ENCODE measurements at regions not wholly inside any gene's neighbourhood (a gene's known extent, or its start where the extent isn't known, plus 50 kb on each side); places are given as distances from the start of the nearest gene placed in this dataset.
"Not testable (repeated sequence)": the region's sequence is repeated elsewhere in the genome, so short reads cannot be mapped to it uniquely, and the experiment has no call there.

GRCh38 chr7:86991093-86991769 is 68.2 kb downstream of the ELAPOR2 start:
- no peak for ATAC-seq
- TF ChIP-seq, protein P1, sequence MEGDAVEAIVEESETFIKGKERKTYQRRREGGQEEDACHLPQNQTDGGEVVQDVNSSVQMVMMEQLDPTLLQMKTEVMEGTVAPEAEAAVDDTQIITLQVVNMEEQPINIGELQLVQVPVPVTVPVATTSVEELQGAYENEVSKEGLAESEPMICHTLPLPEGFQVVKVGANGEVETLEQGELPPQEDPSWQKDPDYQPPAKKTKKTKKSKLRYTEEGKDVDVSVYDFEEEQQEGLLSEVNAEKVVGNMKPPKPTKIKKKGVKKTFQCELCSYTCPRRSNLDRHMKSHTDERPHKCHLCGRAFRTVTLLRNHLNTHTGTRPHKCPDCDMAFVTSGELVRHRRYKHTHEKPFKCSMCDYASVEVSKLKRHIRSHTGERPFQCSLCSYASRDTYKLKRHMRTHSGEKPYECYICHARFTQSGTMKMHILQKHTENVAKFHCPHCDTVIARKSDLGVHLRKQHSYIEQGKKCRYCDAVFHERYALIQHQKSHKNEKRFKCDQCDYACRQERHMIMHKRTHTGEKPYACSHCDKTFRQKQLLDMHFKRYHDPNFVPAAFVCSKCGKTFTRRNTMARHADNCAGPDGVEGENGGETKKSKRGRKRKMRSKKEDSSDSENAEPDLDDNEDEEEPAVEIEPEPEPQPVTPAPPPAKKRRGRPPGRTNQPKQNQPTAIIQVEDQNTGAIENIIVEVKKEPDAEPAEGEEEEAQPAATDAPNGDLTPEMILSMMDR (IDR thresholded peaks at IDR 0.05 in 4 of 5, conservative IDR thresholded peaks at IDR 0.05 in 1 of 5) = no peak
- intact Hi-C loops (cut with DNase I; ENCODE audit: low total_unique reads) = no loop called here
- no peaks in the 10 kb centered on the region for H3K4me1 ChIP-seq
- H3K27ac ChIP-seq = no peak overlapping the region
- H3K36me3 ChIP-seq = no peaks in the 10 kb centered on the region
- H3K9me3 ChIP-seq = no peaks in the 10 kb centered on the region
- DNase-seq = no peak
- in situ Hi-C loops (cut with MboI; ENCODE audit: low sequenced_read_pairs in 4 of 4) = no loop called here
- no peaks in the 10 kb centered on the region for H3K27me3 ChIP-seq
- no peak overlapping the region for H3K4me3 ChIP-seq

GRCh38 chr7:86989407-86989806 is 70.0 kb downstream of the ELAPOR2 start:
- TF ChIP-seq, protein P1 (IDR thresholded peaks at IDR 0.05 in 4 of 5, conservative IDR thresholded peaks at IDR 0.05 in 1 of 5) = no peak
- no peak for TF ChIP-seq POLR2A (IDR thresholded peaks at IDR 0.05)
- no peaks in the 10 kb centered on the region for H3K9me3 ChIP-seq
- H3K36me3 ChIP-seq = no peaks in the 10 kb centered on the region
- H3K27me3 ChIP-seq = no peaks in the 10 kb centered on the region
- ATAC-seq (no peak), DNase-seq (no peak)
- no peaks in the 10 kb centered on the region for H3K4me1 ChIP-seq
- H3K4me3 ChIP-seq = no peak overlapping the region
- intact Hi-C loops (cut with DNase I; ENCODE audit: low total_unique reads) = no loop called here
- H3K27ac ChIP-seq = no peak overlapping the region
- in situ Hi-C loops (cut with MboI; ENCODE audit: low sequenced_read_pairs in 4 of 4) = no loop called here

- intact Hi-C loops (cut with DNase I; ENCODE audit: low total_unique reads); in situ Hi-C loops (cut with MboI; ENCODE audit: low sequenced_read_pairs in 4 of 4); ATAC-seq; H3K27me3 ChIP-seq; H3K36me3 ChIP-seq; H3K4me3 ChIP-seq; H3K9me3 ChIP-seq; H3K4me1 ChIP-seq; DNase-seq; H3K27ac ChIP-seq: not testable (repeated sequence)
Observed at GRCh38 chr7:86987834-86988233, 71.6 kb downstream of the ELAPOR2 start.

DNA sequence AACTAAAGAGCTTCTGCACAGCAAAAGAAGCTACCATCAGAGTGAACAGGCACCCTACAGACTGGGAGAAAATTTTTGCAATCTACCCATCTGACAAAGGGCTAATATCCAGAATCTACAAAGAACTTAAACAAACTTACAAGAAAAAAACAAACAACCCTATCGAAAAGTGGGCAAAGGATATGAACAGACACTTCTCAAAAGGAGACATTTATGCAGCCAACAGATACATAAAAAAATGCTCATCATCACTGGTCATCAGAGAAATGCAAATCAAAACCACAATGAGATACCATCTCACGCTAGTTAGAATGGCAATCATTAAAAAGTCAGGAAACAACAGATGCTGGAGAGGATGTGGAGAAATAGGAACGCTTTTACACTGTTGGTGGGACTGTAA is 72.1 kb downstream of the ELAPOR2 start:
- intact Hi-C loops (cut with DNase I; ENCODE audit: low total_unique reads); H3K9me3 ChIP-seq; DNase-seq; ATAC-seq; in situ Hi-C loops (cut with MboI; ENCODE audit: low sequenced_read_pairs in 4 of 4); H3K36me3 ChIP-seq; H3K4me3 ChIP-seq; H3K27me3 ChIP-seq; H3K27ac ChIP-seq; H3K4me1 ChIP-seq: not testable (repeated sequence)

DNA sequence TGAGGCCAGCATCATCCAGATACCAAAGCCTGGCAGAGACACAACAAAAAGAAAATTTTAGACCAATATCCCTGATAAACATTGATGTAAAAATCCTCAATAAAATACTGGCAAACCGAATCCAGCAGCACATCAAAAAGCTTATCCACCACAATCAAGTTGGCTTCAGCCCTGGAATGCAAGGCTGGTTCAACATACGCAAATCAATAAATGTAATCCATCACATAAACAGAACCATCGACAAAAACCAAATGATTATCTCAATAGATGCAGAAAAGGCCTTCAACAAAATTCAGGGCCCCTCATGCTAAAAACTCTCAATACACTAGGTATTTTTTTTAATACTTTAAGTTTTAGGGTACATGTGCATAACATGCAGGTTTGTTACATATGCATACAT is 74.1 kb downstream of the ELAPOR2 start:
- intact Hi-C loops (cut with DNase I; ENCODE audit: low total_unique reads); ATAC-seq: not testable (repeated sequence)

GRCh38 chr7:86983654-86984053 is 75.8 kb downstream of the ELAPOR2 start:
- ATAC-seq; H3K9me3 ChIP-seq; DNase-seq; intact Hi-C loops (cut with DNase I; ENCODE audit: low total_unique reads); H3K4me1 ChIP-seq; in situ Hi-C loops (cut with MboI; ENCODE audit: low sequenced_read_pairs in 4 of 4); H3K36me3 ChIP-seq; H3K4me3 ChIP-seq; H3K27ac ChIP-seq; H3K27me3 ChIP-seq: not testable (repeated sequence)

More for the DNA sequence above, 74.1 kb downstream of the ELAPOR2 start:
- H3K4me1 ChIP-seq; H3K27me3 ChIP-seq; in situ Hi-C loops (cut with MboI; ENCODE audit: low sequenced_read_pairs in 4 of 4); DNase-seq; H3K4me3 ChIP-seq; H3K36me3 ChIP-seq; H3K9me3 ChIP-seq; H3K27ac ChIP-seq: not testable (repeated sequence)

DNA sequence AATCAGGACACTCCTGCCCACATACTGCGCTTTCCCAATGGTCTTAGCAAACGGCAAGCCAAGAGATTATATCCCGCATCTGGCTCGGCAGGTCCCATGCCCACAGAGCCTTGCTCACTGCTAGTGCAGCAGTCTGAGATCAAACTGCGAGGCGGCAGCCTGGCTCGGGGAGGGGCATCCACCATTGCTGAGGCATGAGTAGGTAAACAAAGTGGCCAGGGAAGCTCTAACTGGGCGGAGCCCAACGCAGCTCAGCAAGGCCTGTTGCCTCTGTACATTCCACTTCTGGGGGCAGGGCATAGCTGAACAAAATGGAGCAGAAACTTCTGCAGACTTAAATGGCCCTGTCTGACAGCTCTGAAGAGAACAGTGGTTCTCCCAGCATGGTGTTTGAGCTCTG is 77.5 kb downstream of the ELAPOR2 start:
- in situ Hi-C loops (cut with MboI; ENCODE audit: low sequenced_read_pairs in 4 of 4); ATAC-seq: not testable (repeated sequence)

More for the DNA sequence above, 77.5 kb downstream of the ELAPOR2 start:
- H3K4me3 ChIP-seq; intact Hi-C loops (cut with DNase I; ENCODE audit: low total_unique reads); H3K27me3 ChIP-seq; H3K9me3 ChIP-seq; H3K4me1 ChIP-seq; H3K27ac ChIP-seq; H3K36me3 ChIP-seq; DNase-seq: not testable (repeated sequence)
